Brain microvascular endothelial cell (primary cell): ENCODE measurements at regions not wholly inside any gene's neighbourhood (a gene's known extent, or its start where the extent isn't known, plus 50 kb on each side); places are given as distances from the start of the nearest gene placed in this dataset.

Experiments
- DNase-seq: peaks from one replicate; pipeline ENCODE4 v3.0.0-alpha.2; 2020
- H3K27ac ChIP-seq: fragments of 250-450 bp; sonication (Bioruptor Pico); 2 replicates; pipeline ENCODE4 v1.5.1; 2020; ENCODE audit warnings: mild to moderate bottlenecking, moderate library complexity
- H3K27me3 ChIP-seq: fragments of 250-450 bp; sonication (Bioruptor Pico); replicated peaks from 2 replicates; pipeline ENCODE4 v1.5.1; 2020; ENCODE audit warnings: mild to moderate bottlenecking
- H3K36me3 ChIP-seq: fragments of 250-450 bp; sonication (Bioruptor Pico); replicated peaks from 2 replicates; pipeline ENCODE4 v1.5.1; 2020; ENCODE audit warnings: mild to moderate bottlenecking
- H3K4me3 ChIP-seq: 2 replicates; pipeline ENCODE4 v1.5.1; 2011; ENCODE audit warnings: low read depth, mild to moderate bottlenecking, control low read depth, low read length, moderate library complexity
- in situ Hi-C: cut with HindIII; loops from 2 replicates; pipeline ENCODE4 v1.10.0; 2017; ENCODE audit warnings: low sequenced_read_pairs, low pct_ligation_motif_present
- TF ChIP-seq, protein P1 (sequence below): IDR thresholded peaks from 2 replicates; pipeline ENCODE4 v1.5.1; 2011; ENCODE audit warnings: low read depth, mild to moderate bottlenecking, moderate library complexity, low read length, control low read depth, inconsistent platforms; ENCODE audit errors: missing control alignments

DNA sequence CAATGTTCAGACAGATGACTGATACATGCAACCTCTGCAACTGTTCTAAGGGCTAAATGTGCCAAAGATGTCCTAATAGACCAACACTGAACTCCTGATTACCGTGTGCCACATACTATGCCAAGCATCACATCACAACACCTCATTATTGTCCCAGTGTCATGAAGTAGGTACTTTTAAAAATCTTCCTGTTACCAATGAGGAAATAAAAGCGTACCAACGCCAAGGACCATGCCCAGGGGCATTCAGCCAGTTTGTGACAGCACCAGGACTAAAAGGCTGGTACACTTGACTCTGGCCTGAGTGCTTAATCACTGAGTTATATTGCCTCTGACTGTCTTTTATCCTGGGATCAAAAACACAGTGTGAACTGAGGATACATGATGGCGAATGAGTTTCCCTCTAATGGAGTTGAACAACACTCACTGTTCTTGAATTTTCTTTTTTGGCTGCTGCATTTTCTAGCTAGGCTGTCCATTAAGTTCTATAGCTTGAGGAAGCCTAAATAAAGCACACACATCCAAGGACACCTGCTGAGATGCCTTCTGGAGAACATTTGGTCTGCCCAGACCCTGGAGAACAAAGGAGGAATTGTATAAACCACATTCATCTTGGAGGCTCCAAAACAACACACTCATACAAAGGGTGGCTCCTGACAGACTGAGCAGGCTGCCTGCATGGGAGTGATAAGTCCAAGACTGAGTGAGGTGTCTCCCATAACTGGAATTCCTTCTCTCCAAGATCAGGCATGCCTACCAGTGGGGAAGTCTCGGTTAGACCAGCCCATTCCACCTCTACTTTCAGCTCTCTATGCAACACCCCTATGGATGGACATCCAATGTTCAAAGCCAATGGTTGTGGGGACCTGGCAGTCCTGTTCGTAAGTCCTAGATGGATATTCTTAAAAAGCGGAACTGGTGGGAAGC lies 126.7 kb upstream of the PRICKLE2 start:
- peak overlapping the region; percentile 51 for H3K27ac ChIP-seq
- in situ Hi-C loops: no loop called here
- DNase-seq: peak; percentile 53
- H3K36me3 ChIP-seq: no peaks in the 10 kb centered on the region
- TF ChIP-seq, protein P1, sequence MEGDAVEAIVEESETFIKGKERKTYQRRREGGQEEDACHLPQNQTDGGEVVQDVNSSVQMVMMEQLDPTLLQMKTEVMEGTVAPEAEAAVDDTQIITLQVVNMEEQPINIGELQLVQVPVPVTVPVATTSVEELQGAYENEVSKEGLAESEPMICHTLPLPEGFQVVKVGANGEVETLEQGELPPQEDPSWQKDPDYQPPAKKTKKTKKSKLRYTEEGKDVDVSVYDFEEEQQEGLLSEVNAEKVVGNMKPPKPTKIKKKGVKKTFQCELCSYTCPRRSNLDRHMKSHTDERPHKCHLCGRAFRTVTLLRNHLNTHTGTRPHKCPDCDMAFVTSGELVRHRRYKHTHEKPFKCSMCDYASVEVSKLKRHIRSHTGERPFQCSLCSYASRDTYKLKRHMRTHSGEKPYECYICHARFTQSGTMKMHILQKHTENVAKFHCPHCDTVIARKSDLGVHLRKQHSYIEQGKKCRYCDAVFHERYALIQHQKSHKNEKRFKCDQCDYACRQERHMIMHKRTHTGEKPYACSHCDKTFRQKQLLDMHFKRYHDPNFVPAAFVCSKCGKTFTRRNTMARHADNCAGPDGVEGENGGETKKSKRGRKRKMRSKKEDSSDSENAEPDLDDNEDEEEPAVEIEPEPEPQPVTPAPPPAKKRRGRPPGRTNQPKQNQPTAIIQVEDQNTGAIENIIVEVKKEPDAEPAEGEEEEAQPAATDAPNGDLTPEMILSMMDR: no peak
- no peaks in the 10 kb centered on the region for H3K27me3 ChIP-seq
- H3K4me3 ChIP-seq: no peak overlapping the region

DNA sequence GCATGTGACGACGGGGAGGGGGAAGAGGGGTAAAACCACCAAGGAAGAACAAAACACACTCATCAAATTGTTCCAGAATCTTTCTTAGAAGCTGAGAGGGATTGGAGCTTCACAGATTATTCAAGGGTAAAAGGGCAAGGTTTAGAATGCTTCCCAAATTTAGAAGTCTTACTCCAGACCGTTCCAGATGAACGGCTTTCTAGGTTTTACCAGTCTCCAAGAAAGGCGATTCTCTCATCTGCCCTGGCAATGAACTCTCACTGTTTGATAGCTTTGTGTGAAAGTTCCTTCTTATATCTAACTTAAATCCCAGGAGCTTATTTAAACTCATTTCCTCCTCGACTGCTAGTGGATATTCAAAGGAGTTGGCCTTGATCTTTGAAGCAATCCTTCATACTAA lies 124.3 kb upstream of the PRICKLE2 start:
- no peak overlapping the region for H3K4me3 ChIP-seq
- TF ChIP-seq, protein P1: no peak
- in situ Hi-C loops: no loop called here
- H3K27ac ChIP-seq: no peak overlapping the region
- no peaks in the 10 kb centered on the region for H3K36me3 ChIP-seq
- no peaks in the 10 kb centered on the region for H3K27me3 ChIP-seq
- DNase-seq: no peak

DNA sequence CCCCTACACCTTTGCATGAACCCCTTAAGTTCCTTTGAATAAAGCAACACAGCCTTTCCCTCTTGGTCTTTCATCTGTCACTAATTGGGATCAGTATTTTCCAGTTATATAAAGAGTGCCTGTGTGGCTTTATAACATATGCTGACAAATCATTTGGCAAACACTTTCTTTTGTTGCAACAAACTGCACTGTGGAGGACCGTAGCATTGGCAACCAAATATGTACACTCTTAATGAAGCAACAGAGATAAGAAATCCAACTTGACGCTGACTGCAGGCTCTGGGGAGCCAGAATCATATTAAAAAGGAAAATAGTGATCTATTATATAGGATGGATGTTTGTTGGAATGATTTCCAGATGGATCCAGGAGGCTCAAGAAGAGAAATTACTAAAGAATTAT lies 120.1 kb upstream of the PRICKLE2 start:
- DNase-seq: peak; percentile 77
- peak overlapping the region; percentile 68 for H3K27ac ChIP-seq

DNA sequence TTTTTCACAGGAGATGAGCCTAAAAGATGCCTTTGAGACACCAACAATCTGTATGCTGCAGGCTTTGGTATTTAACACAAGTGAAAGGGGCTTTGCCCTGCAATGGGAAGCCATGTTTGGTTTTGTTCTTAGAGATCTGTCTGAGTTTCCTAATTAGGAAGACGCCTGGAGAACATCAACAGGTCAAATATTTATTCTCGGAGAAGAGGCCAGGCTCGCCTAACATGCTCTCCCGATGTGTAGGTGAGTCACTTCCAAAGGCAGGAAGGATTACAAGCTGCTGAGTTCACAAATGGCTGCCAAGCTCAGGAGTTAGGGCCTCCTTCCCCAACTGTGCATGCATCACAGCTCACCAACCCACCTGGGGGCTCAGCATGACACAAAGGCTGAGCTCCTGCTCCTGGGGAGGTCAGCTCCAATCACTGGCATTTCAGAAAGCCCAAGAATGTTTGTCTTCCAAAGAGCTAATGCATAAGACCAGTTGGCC lies 119.5 kb upstream of the PRICKLE2 start:
- Histone ChIP-seq H3K4me3 (no peak overlapping the region), H3K36me3 (no peaks in the 10 kb centered on the region), H3K27me3 (no peaks in the 10 kb centered on the region), H3K27ac (peak overlapping the region; percentile 68)
- in situ Hi-C loops: no loop called here
- TF ChIP-seq, protein P1: no peak
- DNase-seq: peak; percentile 72

More for the DNA sequence above, 120.1 kb upstream of the PRICKLE2 start:
- in situ Hi-C loops: no loop called here
- Histone ChIP-seq H3K27me3 (no peaks in the 10 kb centered on the region), H3K4me3 (no peak overlapping the region), H3K36me3 (no peaks in the 10 kb centered on the region)
- TF ChIP-seq, protein P1: no peak

DNA sequence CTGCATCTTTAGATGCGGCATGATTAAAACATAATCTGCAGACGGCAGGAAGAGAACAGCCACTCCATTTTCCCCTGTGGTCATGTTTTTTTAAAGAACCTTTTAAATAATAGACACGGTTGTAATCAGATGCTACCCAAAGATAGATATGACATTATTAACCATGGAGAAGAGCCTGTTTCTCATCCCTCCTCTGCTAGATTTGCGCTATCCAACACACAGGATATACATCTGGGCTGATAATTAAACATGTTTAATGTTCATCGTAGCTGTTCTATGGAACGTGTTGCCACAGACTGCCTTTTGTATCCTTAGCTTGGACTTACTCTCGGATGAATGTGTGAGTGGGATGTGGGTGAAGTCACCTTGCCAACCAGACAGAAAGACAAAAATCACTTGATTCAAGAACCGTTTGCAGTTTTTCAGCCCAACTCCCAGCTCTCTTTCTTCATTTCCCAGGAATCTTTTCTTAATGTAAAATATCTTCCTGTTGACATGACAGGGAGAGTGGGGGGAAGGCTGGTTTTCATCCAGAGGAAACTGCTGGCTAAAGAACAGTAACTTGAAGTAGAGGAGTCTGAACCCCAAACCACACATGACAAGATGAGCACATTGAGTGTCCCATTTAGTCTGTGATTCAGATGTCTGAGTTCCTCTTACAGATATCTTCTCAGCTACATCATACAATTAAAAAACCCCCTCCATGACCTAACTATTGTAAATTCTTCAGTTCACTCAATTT lies 118.6 kb upstream of the PRICKLE2 start:
- TF ChIP-seq, protein P1: no peak
- peak; percentile 68 for DNase-seq

More for the DNA sequence above, 118.6 kb upstream of the PRICKLE2 start:
- no peaks in the 10 kb centered on the region for H3K36me3 ChIP-seq
- no peaks in the 10 kb centered on the region for H3K27me3 ChIP-seq
- in situ Hi-C loops: no loop called here
- H3K4me3 ChIP-seq: no peak overlapping the region
- peak overlapping the region; percentile 68 for H3K27ac ChIP-seq
